ENCODE measurements at regions not wholly inside any gene's neighbourhood (a gene's known extent, or its start where the extent isn't known, plus 50 kb on each side); places are given as distances from the start of the nearest gene placed in this dataset.

DNA sequence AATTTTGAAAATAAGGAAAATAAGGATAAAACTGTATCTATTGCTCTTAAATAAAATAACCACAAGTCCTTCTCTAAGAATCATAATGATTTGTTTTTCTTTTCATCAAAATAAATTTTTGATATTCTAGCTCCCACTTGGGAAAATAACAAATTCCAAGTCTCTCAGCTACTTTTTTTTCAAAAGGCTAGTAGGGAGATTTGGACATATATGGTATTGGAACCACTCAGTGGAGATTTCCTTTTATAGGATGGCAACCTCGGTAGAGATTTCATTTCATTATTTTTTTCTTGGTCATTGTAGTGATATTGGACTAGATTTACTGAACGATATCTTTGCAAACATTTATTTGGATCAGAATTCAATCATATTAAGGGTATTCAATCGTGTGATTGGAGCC, 69.5 kb upstream of the PRKG1 start:
- no peak for TF ChIP-seq POLR2A (IDR thresholded peaks at IDR 0.05)
- TF ChIP-seq EP300 (IDR thresholded peaks at IDR 0.05) = no peak
- TF ChIP-seq, protein P1, sequence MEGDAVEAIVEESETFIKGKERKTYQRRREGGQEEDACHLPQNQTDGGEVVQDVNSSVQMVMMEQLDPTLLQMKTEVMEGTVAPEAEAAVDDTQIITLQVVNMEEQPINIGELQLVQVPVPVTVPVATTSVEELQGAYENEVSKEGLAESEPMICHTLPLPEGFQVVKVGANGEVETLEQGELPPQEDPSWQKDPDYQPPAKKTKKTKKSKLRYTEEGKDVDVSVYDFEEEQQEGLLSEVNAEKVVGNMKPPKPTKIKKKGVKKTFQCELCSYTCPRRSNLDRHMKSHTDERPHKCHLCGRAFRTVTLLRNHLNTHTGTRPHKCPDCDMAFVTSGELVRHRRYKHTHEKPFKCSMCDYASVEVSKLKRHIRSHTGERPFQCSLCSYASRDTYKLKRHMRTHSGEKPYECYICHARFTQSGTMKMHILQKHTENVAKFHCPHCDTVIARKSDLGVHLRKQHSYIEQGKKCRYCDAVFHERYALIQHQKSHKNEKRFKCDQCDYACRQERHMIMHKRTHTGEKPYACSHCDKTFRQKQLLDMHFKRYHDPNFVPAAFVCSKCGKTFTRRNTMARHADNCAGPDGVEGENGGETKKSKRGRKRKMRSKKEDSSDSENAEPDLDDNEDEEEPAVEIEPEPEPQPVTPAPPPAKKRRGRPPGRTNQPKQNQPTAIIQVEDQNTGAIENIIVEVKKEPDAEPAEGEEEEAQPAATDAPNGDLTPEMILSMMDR (IDR thresholded peaks at IDR 0.05) = no peak
- no peaks in the 10 kb centered on the region for H3K9me3 ChIP-seq
- H3K27ac ChIP-seq = no peak overlapping the region
- no peak overlapping the region for H3K4me3 ChIP-seq
- no peaks in the 10 kb centered on the region for H3K36me3 ChIP-seq
- intact Hi-C loops (cut with DNase I) = loop anchor here in 1 of 4 donors (10.0 kb wide), 1 partner anchor 420 kb away; no protein-coding TSS in a partner anchor
- no peaks in the 10 kb centered on the region for H3K4me1 ChIP-seq (ENCODE audit: insufficient read depth)
- no peaks in the 10 kb centered on the region for H3K27me3 ChIP-seq
- WGBS, 3 donors = 47 to 60% (median 55%) methylated on average over 3 of the region's 3 CpGs
- DNase-seq = no peak

DNA sequence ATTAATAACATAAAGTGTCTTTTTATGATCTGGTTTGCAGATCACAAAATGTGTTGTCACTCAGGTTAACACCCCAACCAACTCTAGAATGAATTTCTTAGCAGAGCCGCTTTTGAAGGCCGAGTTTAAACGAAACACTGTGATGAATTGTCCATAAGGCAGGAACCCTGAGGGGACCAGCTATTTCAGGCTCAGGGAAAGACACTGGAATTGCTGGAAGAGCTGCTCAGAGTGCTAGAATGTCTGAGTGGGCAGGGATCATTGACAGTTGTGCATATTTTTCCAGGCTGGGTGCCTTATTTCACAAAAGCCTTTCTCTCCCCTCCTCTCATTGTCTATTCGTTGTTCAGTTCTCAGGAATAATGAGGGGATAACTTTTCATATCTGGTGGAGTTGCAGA, 68.7 kb upstream of the PRKG1 start:
- no peaks in the 10 kb centered on the region for H3K4me1 ChIP-seq (ENCODE audit: insufficient read depth)
- TF ChIP-seq, protein P1 (IDR thresholded peaks at IDR 0.05) = no peak
- TF ChIP-seq EP300 (IDR thresholded peaks at IDR 0.05) (no peak), POLR2A (IDR thresholded peaks at IDR 0.05) (no peak)
- H3K27ac ChIP-seq = no peak overlapping the region
- H3K4me3 ChIP-seq = no peak overlapping the region
- H3K36me3 ChIP-seq = no peaks in the 10 kb centered on the region
- intact Hi-C loops (cut with DNase I) = loop anchor here in 1 of 4 donors (10.0 kb wide), 1 partner anchor 419 kb away; no protein-coding TSS in a partner anchor
- DNase-seq = no peak
- no peaks in the 10 kb centered on the region for H3K27me3 ChIP-seq
- WGBS, 3 donors = 77 to 92% (median 87%) methylated on average over 4 of the region's 4 CpGs
- no peaks in the 10 kb centered on the region for H3K9me3 ChIP-seq

DNA sequence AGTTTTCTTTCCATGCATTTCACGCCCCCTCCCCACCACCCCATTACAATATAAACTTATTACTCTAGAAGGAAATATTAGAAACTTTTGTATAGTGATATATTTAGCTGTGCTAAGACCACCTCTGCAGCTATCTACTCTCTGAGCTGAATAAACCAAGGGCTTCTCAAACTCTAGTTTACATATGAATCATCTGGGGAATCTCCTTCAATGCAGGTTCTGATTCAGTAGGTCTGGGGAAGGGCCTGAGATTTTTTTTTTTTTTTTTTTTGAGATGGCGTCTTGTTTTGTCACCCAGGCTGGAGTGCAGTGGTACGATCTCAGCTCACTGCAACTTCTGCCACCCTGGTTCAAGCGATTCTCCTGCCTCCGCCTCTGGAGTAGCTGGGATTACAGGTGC, 67.6 kb upstream of the PRKG1 start:
- 90 to 94% (median 93%) methylated on average over 5 of the region's 5 CpGs for WGBS, 3 donors
- Histone ChIP-seq H3K4me3 (no peak overlapping the region), H3K4me1 (ENCODE audit: insufficient read depth) (no peaks in the 10 kb centered on the region), H3K27ac (no peak overlapping the region), H3K27me3 (no peaks in the 10 kb centered on the region), H3K9me3 (no peaks in the 10 kb centered on the region), H3K36me3 (no peaks in the 10 kb centered on the region)
- TF ChIP-seq POLR2A (IDR thresholded peaks at IDR 0.05) (no peak), EP300 (IDR thresholded peaks at IDR 0.05) (no peak)
- TF ChIP-seq, protein P1 (IDR thresholded peaks at IDR 0.05) = no peak
- intact Hi-C loops (cut with DNase I) = loop anchor here in 1 of 4 donors (10.0 kb wide), 1 partner anchor 418 kb away; no protein-coding TSS in a partner anchor
- DNase-seq = no peak

DNA sequence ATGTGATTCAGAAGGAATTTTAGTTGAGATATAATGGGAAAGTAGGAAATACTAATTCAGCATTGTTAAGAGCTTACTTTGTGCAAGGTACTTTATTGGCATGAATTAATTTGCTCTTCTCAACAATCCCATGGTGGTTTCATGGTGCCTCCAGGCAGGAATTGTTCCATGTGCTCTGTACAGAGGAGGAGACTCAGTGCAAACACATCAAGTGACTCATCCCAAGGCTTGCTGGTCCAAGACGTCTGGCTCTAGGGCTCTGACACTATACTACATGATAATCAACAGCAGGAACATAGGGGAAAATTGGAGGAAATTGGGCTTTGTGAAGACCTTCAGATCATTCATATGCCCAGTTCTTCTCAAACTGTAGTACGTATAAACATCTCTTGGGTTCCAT, 66.5 kb upstream of the PRKG1 start:
- Histone ChIP-seq H3K4me3 (no peak overlapping the region), H3K4me1 (ENCODE audit: insufficient read depth) (no peaks in the 10 kb centered on the region), H3K36me3 (no peaks in the 10 kb centered on the region), H3K27ac (no peak overlapping the region), H3K9me3 (peaks cover 0 to 3% of the 10 kb centered on the region in 2 donors), H3K27me3 (no peaks in the 10 kb centered on the region)
- TF ChIP-seq POLR2A (IDR thresholded peaks at IDR 0.05) (no peak), EP300 (IDR thresholded peaks at IDR 0.05) (no peak)
- TF ChIP-seq, protein P1 (IDR thresholded peaks at IDR 0.05) = no peak
- intact Hi-C loops (cut with DNase I) = loop anchor here in 1 of 4 donors (10.0 kb wide), 1 partner anchor 417 kb away; no protein-coding TSS in a partner anchor
- DNase-seq = no peak
- 71 to 83% (median 74%) methylated on average over 2 of the region's 2 CpGs for WGBS, 3 donors

Measured in ovary (tissue), 7 donors.